Muscle layer of colon (tissue), 2 donors: ENCODE measurements at regions not wholly inside any gene's neighbourhood (a gene's known extent, or its start where the extent isn't known, plus 50 kb on each side); places are given as distances from the start of the nearest gene placed in this dataset.

Experiments used
- H3K27ac ChIP-seq: one replicate; pipeline ENCODE4 v1.7.0; 2013; ENCODE audit warnings: low read depth, mild to moderate bottlenecking, low read length, moderate library complexity
- H3K27me3 ChIP-seq, 2 donors: one replicate each; pipeline ENCODE4 v1.7.0; 2013; ENCODE audit warnings: low read length in 2 of 2, mild to moderate bottlenecking in 2 of 2; ENCODE audit not compliant: insufficient read depth in 2 of 2, control insufficient read depth in 1 of 2
- H3K36me3 ChIP-seq: one replicate; pipeline ENCODE4 v1.7.0; 2013; ENCODE audit warnings: mild to moderate bottlenecking, low read length; ENCODE audit not compliant: insufficient read depth
- H3K4me1 ChIP-seq: one replicate; pipeline ENCODE4 v1.7.0; 2013; ENCODE audit warnings: mild to moderate bottlenecking, low read length; ENCODE audit not compliant: insufficient read depth
- H3K4me3 ChIP-seq, 2 donors: one replicate each; pipeline ENCODE4 v1.7.0; 2013; ENCODE audit warnings: low read length in 2 of 2, low read depth in 1 of 2, mild to moderate bottlenecking in 1 of 2, moderate library complexity in 1 of 2
- H3K9ac ChIP-seq: one replicate; pipeline ENCODE4 v1.7.0; 2013; ENCODE audit warnings: low read length
- H3K9me3 ChIP-seq: one replicate; pipeline ENCODE4 v1.7.0; 2013; ENCODE audit warnings: mild to moderate bottlenecking, low read length
- donor health status: abdominal sarcoma.
- donor health status: Adenocarcinoma of cecum.

GRCh38 chr12:86647800-86648199 lies 391.6 kb upstream of the MGAT4C start:
- Histone ChIP-seq H3K4me1 (no peaks in the 10 kb centered on the region), H3K4me3 (no peak overlapping the region), H3K9me3 (no peaks in the 10 kb centered on the region), H3K36me3 (no peaks in the 10 kb centered on the region), H3K27me3 (no peaks in the 10 kb centered on the region), H3K9ac (no peak overlapping the region), H3K27ac (no peak overlapping the region)

GRCh38 chr12:86634456-86635410 lies 378.5 kb upstream of the MGAT4C start:
- Histone ChIP-seq H3K4me3 (no peak overlapping the region), H3K27me3 (no peaks in the 10 kb centered on the region), H3K9ac (no peak overlapping the region), H3K27ac (no peak overlapping the region), H3K4me1 (no peaks in the 10 kb centered on the region), H3K9me3 (no peaks in the 10 kb centered on the region), H3K36me3 (no peaks in the 10 kb centered on the region)

- Histone ChIP-seq H3K9ac (no peak overlapping the region), H3K36me3 (no peaks in the 10 kb centered on the region), H3K27ac (no peak overlapping the region), H3K4me3 (no peak overlapping the region), H3K27me3 (no peaks in the 10 kb centered on the region), H3K9me3 (no peaks in the 10 kb centered on the region), H3K4me1 (no peaks in the 10 kb centered on the region)
Observed at GRCh38 chr12:86627001-86627400, 370.8 kb upstream of the MGAT4C start.

GRCh38 chr12:86623267-86623666 lies 367.1 kb upstream of the MGAT4C start:
- Histone ChIP-seq H3K27me3 (no peaks in the 10 kb centered on the region), H3K4me1 (no peaks in the 10 kb centered on the region), H3K9me3 (no peaks in the 10 kb centered on the region), H3K36me3 (no peaks in the 10 kb centered on the region), H3K4me3 (no peak overlapping the region), H3K27ac (no peak overlapping the region), H3K9ac (no peak overlapping the region)

GRCh38 chr12:86621957-86622356 lies 365.8 kb upstream of the MGAT4C start:
- Histone ChIP-seq H3K36me3 (no peaks in the 10 kb centered on the region), H3K9ac (no peak overlapping the region), H3K27me3 (no peaks in the 10 kb centered on the region), H3K27ac (no peak overlapping the region), H3K4me3 (no peak overlapping the region), H3K9me3 (no peaks in the 10 kb centered on the region), H3K4me1 (no peaks in the 10 kb centered on the region)

- no peaks in the 10 kb centered on the region for H3K9me3 ChIP-seq
- H3K27ac ChIP-seq: no peak overlapping the region
- H3K27me3 ChIP-seq: no peaks in the 10 kb centered on the region
- no peak overlapping the region for H3K4me3 ChIP-seq
- H3K9ac ChIP-seq: no peak overlapping the region
- no peaks in the 10 kb centered on the region for H3K4me1 ChIP-seq
- no peaks in the 10 kb centered on the region for H3K36me3 ChIP-seq
Observed at GRCh38 chr12:86613311-86613710, 357.1 kb upstream of the MGAT4C start.

GRCh38 chr12:86608638-86609037 lies 352.4 kb upstream of the MGAT4C start:
- H3K4me3 ChIP-seq: no peak overlapping the region
- H3K27ac ChIP-seq: no peak overlapping the region
- no peaks in the 10 kb centered on the region for H3K36me3 ChIP-seq
- H3K9ac ChIP-seq: no peak overlapping the region
- H3K4me1 ChIP-seq: no peaks in the 10 kb centered on the region
- H3K27me3 ChIP-seq: no peaks in the 10 kb centered on the region
- H3K9me3 ChIP-seq: no peaks in the 10 kb centered on the region

- H3K27ac ChIP-seq: no peak overlapping the region
Observed at GRCh38 chr12:86601550-86602308, 345.5 kb upstream of the MGAT4C start.

GRCh38 chr12:86600664-86601231 lies 344.6 kb upstream of the MGAT4C start:
- no peaks in the 10 kb centered on the region for H3K9me3 ChIP-seq

More at GRCh38 chr12:86601550-86602308, 345.5 kb upstream of the MGAT4C start:
- no peaks in the 10 kb centered on the region for H3K27me3 ChIP-seq
- H3K4me1 ChIP-seq: no peaks in the 10 kb centered on the region
- H3K9ac ChIP-seq: no peak overlapping the region
- H3K36me3 ChIP-seq: no peaks in the 10 kb centered on the region
- no peak overlapping the region for H3K4me3 ChIP-seq
- H3K9me3 ChIP-seq: no peaks in the 10 kb centered on the region

GRCh38 chr12:86597431-86597830 lies 341.2 kb upstream of the MGAT4C start:
- Histone ChIP-seq H3K4me1 (no peaks in the 10 kb centered on the region), H3K27ac (no peak overlapping the region), H3K36me3 (no peaks in the 10 kb centered on the region), H3K27me3 (no peaks in the 10 kb centered on the region), H3K9ac (no peak overlapping the region), H3K9me3 (no peaks in the 10 kb centered on the region), H3K4me3 (no peak overlapping the region)

More at GRCh38 chr12:86600664-86601231, 344.6 kb upstream of the MGAT4C start:
- no peak overlapping the region for H3K27ac ChIP-seq
- H3K4me3 ChIP-seq: no peak overlapping the region
- no peaks in the 10 kb centered on the region for H3K4me1 ChIP-seq
- no peak overlapping the region for H3K9ac ChIP-seq
- H3K27me3 ChIP-seq: no peaks in the 10 kb centered on the region
- H3K36me3 ChIP-seq: no peaks in the 10 kb centered on the region

GRCh38 chr12:86590296-86590695 lies 334.1 kb upstream of the MGAT4C start:
- Histone ChIP-seq H3K9me3 (no peaks in the 10 kb centered on the region), H3K4me1 (no peaks in the 10 kb centered on the region), H3K27me3 (no peaks in the 10 kb centered on the region), H3K9ac (no peak overlapping the region), H3K27ac (no peak overlapping the region), H3K36me3 (no peaks in the 10 kb centered on the region), H3K4me3 (no peak overlapping the region)
